K562 (cell line): ENCODE measurements at regions not wholly inside any gene's neighbourhood (a gene's known extent, or its start where the extent isn't known, plus 50 kb on each side); places are given as distances from the start of the nearest gene placed in this dataset.
A peak's percentile ranks its signal among the peaks of the same experiment; 100 is the strongest.

Experiments used
- CBX3 ChIP-seq, 2 experiments: IDR thresholded peaks; 1 replicate in 1 of 2; 2 replicates in 1 of 2; pipeline ENCODE4 v1.6.1; 2012; ENCODE audit warnings: inconsistent platforms in 2 of 2, low read length in 2 of 2, borderline replicate concordance in 1 of 2, control low read depth in 1 of 2
- E2F3 ChIP-seq: fragments of 250-450 bp; sonication (Bioruptor Pico); IDR thresholded peaks from 2 replicates; pipeline ENCODE4 v1.4.0; 2020; ENCODE audit warnings: mild to moderate bottlenecking
- FOXK1 ChIP-seq: sonication (generic); formaldehyde crosslinking; IDR thresholded peaks from 2 replicates; pipeline ENCODE4 v1.8.0; 2022; ENCODE audit warnings: missing genetic modification reagents, mild to moderate bottlenecking, borderline replicate concordance
- KLF6 ChIP-seq: fragments of 250-450 bp; sonication (Bioruptor Pico); IDR thresholded peaks from 2 replicates; pipeline ENCODE4 v1.4.0; 2020; ENCODE audit warnings: mild to moderate bottlenecking, moderate library complexity, borderline replicate concordance
- LARP7 ChIP-seq: fragments of 450-650 bp; IDR thresholded peaks from 2 replicates; pipeline ENCODE4 v1.6.1; 2016
- NR2C2 ChIP-seq, 2 experiments: fragments of 200-800 bp in 1 of 2; sonication (Bioruptor generic) in 1 of 2; sonication (generic) in 1 of 2; formaldehyde crosslinking in 1 of 2; IDR thresholded peaks; 2 replicates each; pipeline versions ENCODE4 v1.6.1 to v1.8.0; 2016 to 2022; ENCODE audit warnings: mild to moderate bottlenecking in 1 of 2, missing compliant biosample characterization in 1 of 2, missing genetic modification characterization in 1 of 2, missing genetic modification reagents in 1 of 2
- TEAD1 ChIP-seq, 2 experiments: fragments of 450-650 bp in 1 of 2; sonication (generic) in 1 of 2; formaldehyde crosslinking; IDR thresholded peaks; 2 replicates each; pipeline versions ENCODE4 v1.4.0 to v1.8.0; 2020 to 2022; ENCODE audit warnings: mild to moderate bottlenecking in 2 of 2, missing genetic modification reagents in 1 of 2
- ZNF134 ChIP-seq: fragments of 250-450 bp; sonication (Bioruptor Pico); conservative IDR thresholded peaks from 2 replicates; pipeline ENCODE4 v1.4.0; 2020
- ZNF175 ChIP-seq: fragments of 200-800 bp; sonication (Bioruptor generic); IDR thresholded peaks from 2 replicates; pipeline ENCODE4 v1.6.1; 2016; ENCODE audit warnings: low read depth, mild to moderate bottlenecking, missing genetic modification characterization, missing compliant biosample characterization
- ZNF347 ChIP-seq: fragments of 450-650 bp; formaldehyde crosslinking; IDR thresholded peaks from 2 replicates; pipeline ENCODE4 v1.4.0; 2020; ENCODE audit warnings: low read depth, mild to moderate bottlenecking, moderate library complexity
- ZNF41 ChIP-seq: fragments of 250-450 bp; sonication (Bioruptor Pico); conservative IDR thresholded peaks from 2 replicates; pipeline ENCODE4 v1.4.0; 2020; ENCODE audit warnings: mild to moderate bottlenecking
- ZNF589 ChIP-seq: fragments of 200-800 bp; sonication (Bioruptor generic); IDR thresholded peaks from 2 replicates; pipeline ENCODE4 v1.6.1; 2016; ENCODE audit warnings: low read depth, missing genetic modification characterization, missing compliant biosample characterization
- ZNF76 ChIP-seq: fragments of 250-450 bp; sonication (Bioruptor Pico); IDR thresholded peaks from 2 replicates; pipeline ENCODE4 v1.4.0; 2020; ENCODE audit warnings: mild to moderate bottlenecking, moderate library complexity, borderline replicate concordance
- TF ChIP-seq, protein P1 (sequence below): fragments of 200-800 bp; sonication (Bioruptor generic); IDR thresholded peaks from 2 replicates; pipeline ENCODE4 v1.6.1; 2016; ENCODE audit warnings: missing genetic modification characterization, missing compliant biosample characterization
- TF ChIP-seq, protein P2 (sequence below): fragments of 450-650 bp; IDR thresholded peaks from 2 replicates; pipeline ENCODE4 v1.7.1; 2018; ENCODE audit warnings: mild to moderate bottlenecking, low read depth; ENCODE audit not compliant: partially characterized antibody
- TF ChIP-seq, protein P3 (sequence below), 3 experiments: fragments of 200-800 bp in 1 of 3; sonication (Bioruptor generic) in 1 of 3; sonication (generic) in 1 of 3; formaldehyde crosslinking in 1 of 3; IDR thresholded peaks; 2 replicates each; pipeline versions ENCODE4 v1.6.1 to v1.8.0; 2016 to 2022; ENCODE audit warnings: mild to moderate bottlenecking in 2 of 3, missing compliant biosample characterization in 2 of 3, missing genetic modification characterization in 2 of 3, missing genetic modification reagents in 1 of 3

DNA sequence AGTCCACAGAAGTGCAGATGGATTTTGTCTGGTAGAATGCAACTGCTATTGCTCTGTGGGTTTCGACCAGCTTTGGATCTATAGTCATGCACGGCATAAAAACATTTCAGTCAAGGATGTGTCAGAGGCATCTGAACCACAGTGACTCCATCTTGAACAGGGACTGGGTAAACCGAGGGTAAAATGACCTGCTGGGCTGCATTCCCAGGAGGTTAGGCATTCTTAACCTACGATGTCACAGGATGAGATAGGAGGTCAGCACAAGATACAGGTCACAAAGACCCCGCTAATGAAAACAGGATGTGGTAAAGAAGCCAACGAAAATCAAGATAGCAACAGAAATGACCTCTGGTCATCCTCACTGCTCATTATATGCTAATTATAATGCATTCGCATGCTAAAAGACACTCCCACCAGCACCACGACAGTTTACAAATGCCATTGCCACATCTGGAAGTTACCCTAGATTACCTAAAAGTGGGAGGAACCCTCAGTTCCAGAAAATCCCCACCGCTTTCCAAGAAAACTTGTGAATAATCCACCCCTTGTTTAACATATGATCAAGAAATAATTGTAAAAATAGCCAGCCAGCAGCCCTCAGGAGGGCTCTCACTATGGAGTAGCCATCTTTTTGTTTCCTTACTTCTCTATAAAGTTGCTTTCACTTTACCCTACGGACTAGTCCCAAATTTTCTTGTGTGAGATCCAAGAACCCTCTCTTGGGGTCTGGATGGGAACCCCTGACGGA, 50.7 kb upstream of the CPXM2 start (continued):
- TF ChIP-seq, protein P1, sequence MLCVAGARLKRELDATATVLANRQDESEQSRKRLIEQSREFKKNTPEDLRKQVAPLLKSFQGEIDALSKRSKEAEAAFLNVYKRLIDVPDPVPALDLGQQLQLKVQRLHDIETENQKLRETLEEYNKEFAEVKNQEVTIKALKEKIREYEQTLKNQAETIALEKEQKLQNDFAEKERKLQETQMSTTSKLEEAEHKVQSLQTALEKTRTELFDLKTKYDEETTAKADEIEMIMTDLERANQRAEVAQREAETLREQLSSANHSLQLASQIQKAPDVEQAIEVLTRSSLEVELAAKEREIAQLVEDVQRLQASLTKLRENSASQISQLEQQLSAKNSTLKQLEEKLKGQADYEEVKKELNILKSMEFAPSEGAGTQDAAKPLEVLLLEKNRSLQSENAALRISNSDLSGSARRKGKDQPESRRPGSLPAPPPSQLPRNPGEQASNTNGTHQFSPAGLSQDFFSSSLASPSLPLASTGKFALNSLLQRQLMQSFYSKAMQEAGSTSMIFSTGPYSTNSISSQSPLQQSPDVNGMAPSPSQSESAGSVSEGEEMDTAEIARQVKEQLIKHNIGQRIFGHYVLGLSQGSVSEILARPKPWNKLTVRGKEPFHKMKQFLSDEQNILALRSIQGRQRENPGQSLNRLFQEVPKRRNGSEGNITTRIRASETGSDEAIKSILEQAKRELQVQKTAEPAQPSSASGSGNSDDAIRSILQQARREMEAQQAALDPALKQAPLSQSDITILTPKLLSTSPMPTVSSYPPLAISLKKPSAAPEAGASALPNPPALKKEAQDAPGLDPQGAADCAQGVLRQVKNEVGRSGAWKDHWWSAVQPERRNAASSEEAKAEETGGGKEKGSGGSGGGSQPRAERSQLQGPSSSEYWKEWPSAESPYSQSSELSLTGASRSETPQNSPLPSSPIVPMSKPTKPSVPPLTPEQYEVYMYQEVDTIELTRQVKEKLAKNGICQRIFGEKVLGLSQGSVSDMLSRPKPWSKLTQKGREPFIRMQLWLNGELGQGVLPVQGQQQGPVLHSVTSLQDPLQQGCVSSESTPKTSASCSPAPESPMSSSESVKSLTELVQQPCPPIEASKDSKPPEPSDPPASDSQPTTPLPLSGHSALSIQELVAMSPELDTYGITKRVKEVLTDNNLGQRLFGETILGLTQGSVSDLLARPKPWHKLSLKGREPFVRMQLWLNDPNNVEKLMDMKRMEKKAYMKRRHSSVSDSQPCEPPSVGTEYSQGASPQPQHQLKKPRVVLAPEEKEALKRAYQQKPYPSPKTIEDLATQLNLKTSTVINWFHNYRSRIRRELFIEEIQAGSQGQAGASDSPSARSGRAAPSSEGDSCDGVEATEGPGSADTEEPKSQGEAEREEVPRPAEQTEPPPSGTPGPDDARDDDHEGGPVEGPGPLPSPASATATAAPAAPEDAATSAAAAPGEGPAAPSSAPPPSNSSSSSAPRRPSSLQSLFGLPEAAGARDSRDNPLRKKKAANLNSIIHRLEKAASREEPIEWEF (CRISPR knock-in tag), result no peak
- TF ChIP-seq ZNF76, result peak; percentile 99
- TF ChIP-seq, protein P2, sequence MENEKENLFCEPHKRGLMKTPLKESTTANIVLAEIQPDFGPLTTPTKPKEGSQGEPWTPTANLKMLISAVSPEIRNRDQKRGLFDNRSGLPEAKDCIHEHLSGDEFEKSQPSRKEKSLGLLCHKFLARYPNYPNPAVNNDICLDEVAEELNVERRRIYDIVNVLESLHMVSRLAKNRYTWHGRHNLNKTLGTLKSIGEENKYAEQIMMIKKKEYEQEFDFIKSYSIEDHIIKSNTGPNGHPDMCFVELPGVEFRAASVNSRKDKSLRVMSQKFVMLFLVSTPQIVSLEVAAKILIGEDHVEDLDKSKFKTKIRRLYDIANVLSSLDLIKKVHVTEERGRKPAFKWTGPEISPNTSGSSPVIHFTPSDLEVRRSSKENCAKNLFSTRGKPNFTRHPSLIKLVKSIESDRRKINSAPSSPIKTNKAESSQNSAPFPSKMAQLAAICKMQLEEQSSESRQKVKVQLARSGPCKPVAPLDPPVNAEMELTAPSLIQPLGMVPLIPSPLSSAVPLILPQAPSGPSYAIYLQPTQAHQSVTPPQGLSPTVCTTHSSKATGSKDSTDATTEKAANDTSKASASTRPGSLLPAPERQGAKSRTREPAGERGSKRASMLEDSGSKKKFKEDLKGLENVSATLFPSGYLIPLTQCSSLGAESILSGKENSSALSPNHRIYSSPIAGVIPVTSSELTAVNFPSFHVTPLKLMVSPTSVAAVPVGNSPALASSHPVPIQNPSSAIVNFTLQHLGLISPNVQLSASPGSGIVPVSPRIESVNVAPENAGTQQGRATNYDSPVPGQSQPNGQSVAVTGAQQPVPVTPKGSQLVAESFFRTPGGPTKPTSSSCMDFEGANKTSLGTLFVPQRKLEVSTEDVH, result no peak
- peak; percentile 98 for TF ChIP-seq E2F3
- peak in 1 of 2 experiments; percentile 97; a peak in 2 of 4 replicates for TF ChIP-seq TEAD1 (CRISPR knock-in tag; IDR thresholded peaks at IDR 0.05)
- TF ChIP-seq KLF6 (CRISPR knock-in tag), result peak; percentile 99
- no peak for TF ChIP-seq FOXK1
- TF ChIP-seq ZNF589 (CRISPR knock-in tag), result peak; percentile 98
- TF ChIP-seq CBX3 (IDR thresholded peaks at IDR 0.05; ENCODE audit: borderline replicate concordance in 1 of 2, low read length in 2 of 2), result no peak
- TF ChIP-seq NR2C2 (CRISPR knock-in tag; IDR thresholded peaks at IDR 0.05), result no peak
- peak; percentile 70; the same call in 1 of the 2 replicates for TF ChIP-seq NR2C2 (tag; IDR thresholded peaks at IDR 0.05)
- TF ChIP-seq ZNF41 (CRISPR knock-in tag), result peak; percentile 92
- TF ChIP-seq ZNF134 (CRISPR knock-in tag), result peak; percentile 89
- TF ChIP-seq, protein P3, sequence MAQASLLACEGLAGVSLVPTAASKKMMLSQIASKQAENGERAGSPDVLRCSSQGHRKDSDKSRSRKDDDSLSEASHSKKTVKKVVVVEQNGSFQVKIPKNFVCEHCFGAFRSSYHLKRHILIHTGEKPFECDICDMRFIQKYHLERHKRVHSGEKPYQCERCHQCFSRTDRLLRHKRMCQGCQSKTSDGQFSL (CRISPR knock-in tag; IDR thresholded peaks at IDR 0.05), result no peak
- TF ChIP-seq, protein P3 (tag; IDR thresholded peaks at IDR 0.05), result peak in 1 of 2 experiments; percentile 94; a peak in 2 of 4 replicates
- TF ChIP-seq ZNF175 (CRISPR knock-in tag), result peak; percentile 98
- 0 out of 2 replicates have a peak, but pooled peaks have one; percentile 42 for TF ChIP-seq ZNF347 (CRISPR knock-in tag)
- no peak for TF ChIP-seq LARP7
